ENCODE measurements at regions not wholly inside any gene's neighbourhood (a gene's known extent, or its start where the extent isn't known, plus 50 kb on each side); places are given as distances from the start of the nearest gene placed in this dataset.

DNA sequence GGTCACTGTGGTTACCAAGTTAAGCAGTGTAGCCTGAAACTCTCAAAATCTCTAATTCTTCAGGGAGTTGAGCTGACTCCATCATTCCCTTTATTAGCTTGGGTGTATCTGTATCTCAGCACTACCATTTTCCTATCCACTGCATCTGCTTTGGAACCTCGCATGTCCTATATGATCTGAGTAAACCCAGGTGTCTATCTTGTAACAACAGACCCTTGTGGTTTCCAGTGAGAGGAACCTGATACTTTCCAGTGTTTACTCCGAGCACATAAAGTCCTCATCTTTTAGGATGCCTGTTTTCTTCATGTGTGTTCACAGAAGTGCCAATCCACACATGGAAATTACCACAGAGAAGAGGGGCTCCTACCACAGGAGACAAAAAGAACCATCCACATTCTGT, 650.4 kb downstream of the LMO4 start:
- H3K27ac ChIP-seq = no peak overlapping the region
- intact Hi-C loops (cut with DNase I; ENCODE audit: low total_unique reads) (no loop called here), in situ Hi-C loops (cut with MboI; ENCODE audit: low sequenced_read_pairs in 4 of 4) (no loop called here)
- no peaks in the 10 kb centered on the region for H3K36me3 ChIP-seq
- H3K27me3 ChIP-seq = no peaks in the 10 kb centered on the region
- no peak overlapping the region for H3K4me3 ChIP-seq
- DNase-seq (no peak), ATAC-seq (no peak)
- no peaks in the 10 kb centered on the region for H3K9me3 ChIP-seq
- TF ChIP-seq, protein P1, sequence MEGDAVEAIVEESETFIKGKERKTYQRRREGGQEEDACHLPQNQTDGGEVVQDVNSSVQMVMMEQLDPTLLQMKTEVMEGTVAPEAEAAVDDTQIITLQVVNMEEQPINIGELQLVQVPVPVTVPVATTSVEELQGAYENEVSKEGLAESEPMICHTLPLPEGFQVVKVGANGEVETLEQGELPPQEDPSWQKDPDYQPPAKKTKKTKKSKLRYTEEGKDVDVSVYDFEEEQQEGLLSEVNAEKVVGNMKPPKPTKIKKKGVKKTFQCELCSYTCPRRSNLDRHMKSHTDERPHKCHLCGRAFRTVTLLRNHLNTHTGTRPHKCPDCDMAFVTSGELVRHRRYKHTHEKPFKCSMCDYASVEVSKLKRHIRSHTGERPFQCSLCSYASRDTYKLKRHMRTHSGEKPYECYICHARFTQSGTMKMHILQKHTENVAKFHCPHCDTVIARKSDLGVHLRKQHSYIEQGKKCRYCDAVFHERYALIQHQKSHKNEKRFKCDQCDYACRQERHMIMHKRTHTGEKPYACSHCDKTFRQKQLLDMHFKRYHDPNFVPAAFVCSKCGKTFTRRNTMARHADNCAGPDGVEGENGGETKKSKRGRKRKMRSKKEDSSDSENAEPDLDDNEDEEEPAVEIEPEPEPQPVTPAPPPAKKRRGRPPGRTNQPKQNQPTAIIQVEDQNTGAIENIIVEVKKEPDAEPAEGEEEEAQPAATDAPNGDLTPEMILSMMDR (IDR thresholded peaks at IDR 0.05 in 4 of 5, conservative IDR thresholded peaks at IDR 0.05 in 1 of 5) = no peak
- no peak for TF ChIP-seq POLR2A (IDR thresholded peaks at IDR 0.05)
- no peaks in the 10 kb centered on the region for H3K4me1 ChIP-seq

DNA sequence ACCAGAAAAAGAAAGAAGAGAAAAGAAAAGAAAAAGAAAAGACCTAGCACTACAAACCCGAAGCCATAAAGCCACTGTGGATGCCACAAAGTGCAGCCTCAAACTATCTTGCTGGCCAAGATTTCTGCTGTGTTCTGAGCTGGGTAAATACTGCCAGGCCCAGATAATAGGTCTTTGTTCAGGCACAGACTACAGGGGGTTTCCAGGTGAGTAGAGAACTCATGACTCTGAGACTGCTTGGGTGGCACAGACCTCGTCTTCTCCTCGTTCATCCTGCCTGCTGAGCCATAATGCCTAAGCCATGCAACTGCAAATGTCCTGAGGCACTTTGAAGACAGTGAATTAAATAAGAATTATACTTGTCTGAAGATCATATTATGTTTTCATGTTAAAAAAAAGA, 651.8 kb downstream of the LMO4 start:
- H3K36me3 ChIP-seq = no peaks in the 10 kb centered on the region
- no peak for DNase-seq
- no peaks in the 10 kb centered on the region for H3K27me3 ChIP-seq
- H3K4me3 ChIP-seq = no peak overlapping the region
- no peak for ATAC-seq
- no peak overlapping the region for H3K27ac ChIP-seq
- in situ Hi-C loops (cut with MboI; ENCODE audit: low sequenced_read_pairs in 4 of 4) (no loop called here), intact Hi-C loops (cut with DNase I; ENCODE audit: low total_unique reads) (no loop called here)
- no peak for TF ChIP-seq POLR2A (IDR thresholded peaks at IDR 0.05)
- TF ChIP-seq, protein P1 (IDR thresholded peaks at IDR 0.05 in 4 of 5, conservative IDR thresholded peaks at IDR 0.05 in 1 of 5) = no peak
- no peaks in the 10 kb centered on the region for H3K4me1 ChIP-seq
- H3K9me3 ChIP-seq = no peaks in the 10 kb centered on the region

DNA sequence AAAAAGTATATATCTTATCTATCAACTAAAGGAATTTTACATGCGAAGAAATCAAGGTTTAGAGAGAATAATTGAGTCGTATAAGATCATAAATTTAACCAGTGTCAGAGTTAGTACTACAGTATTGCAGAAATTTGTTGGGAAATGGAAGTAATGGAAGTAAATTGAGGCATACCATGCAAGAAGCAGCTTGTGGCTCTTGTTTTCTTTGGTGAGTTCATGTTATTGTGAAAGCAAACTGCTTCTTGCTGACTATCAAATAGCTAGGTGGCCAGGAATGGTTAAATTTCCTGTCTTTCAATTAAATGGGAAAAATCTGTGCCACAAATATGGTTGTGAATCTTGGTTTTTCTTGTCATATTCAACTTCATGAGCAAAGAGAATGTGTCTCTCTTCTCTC, 652.7 kb downstream of the LMO4 start:
- TF ChIP-seq, protein P1 (IDR thresholded peaks at IDR 0.05 in 4 of 5, conservative IDR thresholded peaks at IDR 0.05 in 1 of 5) = no peak
- no peak for TF ChIP-seq POLR2A (IDR thresholded peaks at IDR 0.05)
- no peaks in the 10 kb centered on the region for H3K27me3 ChIP-seq
- ATAC-seq (no peak), DNase-seq (no peak)
- H3K36me3 ChIP-seq = no peaks in the 10 kb centered on the region
- intact Hi-C loops (cut with DNase I; ENCODE audit: low total_unique reads) (no loop called here), in situ Hi-C loops (cut with MboI; ENCODE audit: low sequenced_read_pairs in 4 of 4) (no loop called here)
- no peaks in the 10 kb centered on the region for H3K4me1 ChIP-seq
- no peak overlapping the region for H3K4me3 ChIP-seq
- no peak overlapping the region for H3K27ac ChIP-seq
- no peaks in the 10 kb centered on the region for H3K9me3 ChIP-seq

DNA sequence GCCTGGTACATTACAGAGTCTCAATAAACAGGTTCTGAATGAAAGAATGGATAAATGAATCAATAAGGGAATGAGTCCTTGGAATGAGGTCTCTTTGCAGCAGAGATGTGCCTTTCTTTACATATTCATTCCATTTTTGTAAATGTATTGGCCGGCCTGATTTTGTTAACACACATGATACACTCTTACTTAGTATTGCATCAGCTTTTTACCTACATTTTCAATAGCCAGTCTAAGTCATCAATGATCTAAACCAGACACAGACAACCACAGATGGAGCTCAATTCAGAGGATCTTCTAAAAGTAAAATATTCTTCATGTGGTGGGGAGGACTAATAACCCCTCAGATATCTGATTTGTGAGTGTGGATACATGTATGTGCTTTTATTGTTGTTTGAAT, 653.1 kb downstream of the LMO4 start:
- no peak for TF ChIP-seq POLR2A (IDR thresholded peaks at IDR 0.05)
- TF ChIP-seq, protein P1 (IDR thresholded peaks at IDR 0.05 in 4 of 5, conservative IDR thresholded peaks at IDR 0.05 in 1 of 5) = no peak
- intact Hi-C loops (cut with DNase I; ENCODE audit: low total_unique reads) = no loop called here
- Histone ChIP-seq H3K9me3 (no peaks in the 10 kb centered on the region), H3K27ac (no peak overlapping the region), H3K36me3 (no peaks in the 10 kb centered on the region), H3K27me3 (no peaks in the 10 kb centered on the region), H3K4me3 (no peak overlapping the region), H3K4me1 (no peaks in the 10 kb centered on the region)
- in situ Hi-C loops (cut with MboI; ENCODE audit: low sequenced_read_pairs in 4 of 4) = no loop called here
- DNase-seq (no peak), ATAC-seq (no peak)

DNA sequence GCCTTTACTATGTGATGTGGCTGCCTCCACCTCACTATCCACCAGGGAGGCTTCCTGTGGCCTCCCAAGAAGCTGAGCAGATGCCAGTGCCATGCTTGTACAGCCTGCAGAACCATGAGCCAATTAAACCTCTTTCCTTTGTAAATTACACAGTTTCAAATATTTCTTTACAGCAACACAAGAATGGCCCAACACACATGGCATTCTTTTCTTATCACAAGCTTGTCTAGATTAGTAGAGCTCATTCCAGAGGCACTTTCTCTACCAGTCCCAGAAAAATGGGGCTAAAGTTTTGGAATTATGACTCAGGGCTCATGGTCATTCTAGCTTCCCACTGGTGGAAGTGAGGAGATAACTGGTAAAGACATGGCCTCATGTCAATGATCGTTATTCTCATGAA, 655.2 kb downstream of the LMO4 start:
- TF ChIP-seq, protein P1 (IDR thresholded peaks at IDR 0.05 in 4 of 5, conservative IDR thresholded peaks at IDR 0.05 in 1 of 5) = no peak
- TF ChIP-seq POLR2A (IDR thresholded peaks at IDR 0.05) = no peak
- Histone ChIP-seq H3K4me1 (no peaks in the 10 kb centered on the region), H3K36me3 (no peaks in the 10 kb centered on the region), H3K27me3 (no peaks in the 10 kb centered on the region), H3K9me3 (no peaks in the 10 kb centered on the region), H3K4me3 (no peak overlapping the region), H3K27ac (no peak overlapping the region)
- ATAC-seq (no peak), DNase-seq (no peak)
- in situ Hi-C loops (cut with MboI; ENCODE audit: low sequenced_read_pairs in 4 of 4) (no loop called here), intact Hi-C loops (cut with DNase I; ENCODE audit: low total_unique reads) (no loop called here)

Data from gastrocnemius medialis (tissue), 4 donors.